ENCODE measurements at regions not wholly inside any gene's neighbourhood (a gene's known extent, or its start where the extent isn't known, plus 50 kb on each side); places are given as distances from the start of the nearest gene placed in this dataset.

- DNase-seq (ENCODE audit: low spot score): no peak
Observed at GRCh38 chr15:47410247-47410646, 307.1 kb upstream of the SEMA6D start.

GRCh38 chr15:47411733-47412132 lies 305.6 kb upstream of the SEMA6D start:
- no peak for DNase-seq (ENCODE audit: low spot score)

- DNase-seq (ENCODE audit: low spot score): no peak
Observed at GRCh38 chr15:47412136-47412535, 305.2 kb upstream of the SEMA6D start.

DNA sequence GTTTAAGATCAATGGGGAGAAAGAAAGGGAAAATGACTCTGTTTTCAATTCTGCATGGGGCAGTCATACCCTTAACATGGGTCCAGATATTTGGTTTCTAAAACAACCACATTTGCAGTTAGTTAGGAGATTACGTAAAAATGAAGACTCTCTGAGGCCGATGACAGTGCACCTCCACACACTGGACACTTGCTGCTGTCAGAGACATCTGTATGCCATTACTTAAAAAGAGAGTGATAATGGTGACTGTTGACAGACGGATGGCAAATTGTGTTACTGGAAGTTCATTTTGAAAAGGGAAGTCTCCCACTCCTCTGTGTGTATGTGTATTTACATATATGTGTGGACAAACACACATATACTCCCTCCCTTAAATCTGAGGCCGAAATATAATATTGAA lies 304.5 kb upstream of the SEMA6D start:
- no peak for DNase-seq (ENCODE audit: low spot score)

- DNase-seq (ENCODE audit: low spot score): no peak
Observed at GRCh38 chr15:47414207-47414606, 303.1 kb upstream of the SEMA6D start.

DNA sequence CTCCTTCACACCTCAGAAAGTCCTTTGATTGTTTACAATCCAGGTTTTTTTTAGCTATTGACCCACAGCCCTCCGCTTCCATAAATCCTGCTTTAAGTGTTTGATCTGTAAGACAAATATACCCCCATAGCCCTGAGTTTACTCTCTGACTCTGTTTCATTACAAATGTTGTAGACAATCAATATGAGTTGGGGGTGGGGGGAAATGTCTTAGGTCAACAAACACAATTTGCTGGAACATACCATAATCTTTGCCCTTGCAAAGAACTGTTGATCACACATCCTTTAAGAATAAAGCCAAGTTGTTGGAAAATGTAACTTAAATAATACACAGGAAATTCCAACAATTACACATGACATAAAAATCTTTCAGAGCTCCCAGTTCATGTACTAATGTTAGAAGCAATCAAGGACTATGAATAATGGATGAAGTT lies 301.8 kb upstream of the SEMA6D start:
- DNase-seq (ENCODE audit: low spot score): no peak

DNA sequence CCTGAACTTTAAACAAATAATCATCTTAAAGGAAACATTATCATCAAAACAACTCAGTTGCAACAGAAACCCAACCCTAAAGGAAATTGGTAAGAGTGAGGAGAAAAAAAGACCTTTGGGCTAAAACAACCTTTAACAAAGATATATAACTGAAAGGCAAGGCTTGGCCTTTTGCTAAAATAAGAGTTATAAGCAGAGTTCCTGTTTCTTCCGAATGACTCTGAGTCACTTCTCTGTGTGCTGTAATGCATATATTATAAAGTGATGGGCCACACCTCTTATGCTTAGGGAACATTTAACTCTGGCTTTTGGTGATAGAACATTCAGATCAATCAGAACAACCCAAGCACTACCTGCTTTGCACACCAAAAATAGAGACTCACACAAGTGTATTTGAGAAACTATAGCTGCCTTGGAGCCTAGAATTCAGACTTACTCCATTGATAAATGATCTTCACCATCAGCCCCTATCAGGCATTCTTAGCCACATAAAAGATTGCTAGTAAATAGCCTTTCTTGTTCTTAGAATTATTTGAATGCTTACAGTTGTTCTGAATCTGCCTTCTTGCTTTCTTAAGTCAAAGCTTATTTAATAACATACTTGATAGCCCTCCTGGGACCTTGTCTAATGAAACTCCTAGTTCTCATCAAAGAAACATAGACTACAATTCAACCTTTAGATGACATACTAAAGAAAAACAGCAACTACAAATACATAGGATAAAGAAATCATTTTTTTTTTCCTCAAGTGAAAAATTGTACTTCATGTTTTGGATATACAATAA lies 294.2 kb upstream of the SEMA6D start:
- no peak for DNase-seq (ENCODE audit: low spot score)

DNA sequence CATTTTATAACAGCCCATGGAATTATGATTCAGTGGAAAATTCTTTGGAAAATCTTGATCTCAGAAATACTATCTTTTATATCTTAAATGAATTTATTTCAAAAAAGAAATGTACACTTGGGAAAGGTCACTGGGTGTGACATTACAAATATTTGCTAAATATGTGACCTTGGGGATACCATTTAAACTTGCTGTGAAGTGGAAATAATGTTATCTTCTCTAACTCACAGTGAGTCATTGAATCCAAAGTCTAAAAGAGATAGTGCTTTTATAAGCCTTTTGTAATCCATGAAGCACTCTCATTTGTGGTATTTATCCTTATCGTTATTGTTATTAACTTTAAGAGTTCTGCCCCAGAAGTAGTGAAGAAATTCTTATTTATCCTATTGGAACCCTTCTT lies 289.8 kb upstream of the SEMA6D start:
- DNase-seq (ENCODE audit: low spot score): no peak

DNA sequence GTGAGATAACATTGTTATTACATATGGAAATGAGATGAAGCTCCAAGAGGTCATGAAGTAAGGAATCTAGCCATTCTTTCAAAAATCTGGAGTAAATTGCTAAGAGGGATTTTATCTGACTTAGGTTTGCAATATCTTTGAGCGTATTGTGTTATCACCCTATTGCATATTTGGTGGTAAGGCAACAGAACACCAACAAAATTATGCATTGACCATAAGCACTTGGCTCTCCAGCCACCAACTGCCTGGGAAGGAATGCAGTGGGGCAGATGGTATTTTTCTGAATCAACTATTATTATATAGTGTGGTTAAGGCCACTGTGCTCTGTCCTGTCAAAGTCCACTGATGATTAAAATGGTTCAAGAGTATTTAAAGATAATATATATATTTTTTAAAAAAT lies 287.9 kb upstream of the SEMA6D start:
- no peak for DNase-seq (ENCODE audit: low spot score)

DNA sequence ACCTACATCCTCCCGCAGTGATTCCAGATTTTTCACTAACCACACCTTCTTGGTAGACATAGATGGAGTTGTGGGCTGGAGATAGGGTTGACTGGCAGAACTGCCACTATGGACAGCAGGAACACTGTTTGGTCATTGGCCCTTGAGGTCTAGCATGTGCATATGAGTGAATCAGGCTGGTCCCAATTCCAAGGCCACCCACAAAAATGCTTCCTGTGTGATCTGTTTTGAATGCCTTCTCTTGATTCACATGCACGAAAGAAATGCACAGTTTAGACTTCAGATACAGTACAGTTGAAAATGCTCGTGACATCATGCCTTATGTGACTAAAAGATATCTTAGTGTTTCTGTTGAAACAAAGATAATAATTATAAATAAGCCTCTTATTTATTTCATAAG lies 285.8 kb upstream of the SEMA6D start:
- no peak for DNase-seq (ENCODE audit: low spot score)

DNA sequence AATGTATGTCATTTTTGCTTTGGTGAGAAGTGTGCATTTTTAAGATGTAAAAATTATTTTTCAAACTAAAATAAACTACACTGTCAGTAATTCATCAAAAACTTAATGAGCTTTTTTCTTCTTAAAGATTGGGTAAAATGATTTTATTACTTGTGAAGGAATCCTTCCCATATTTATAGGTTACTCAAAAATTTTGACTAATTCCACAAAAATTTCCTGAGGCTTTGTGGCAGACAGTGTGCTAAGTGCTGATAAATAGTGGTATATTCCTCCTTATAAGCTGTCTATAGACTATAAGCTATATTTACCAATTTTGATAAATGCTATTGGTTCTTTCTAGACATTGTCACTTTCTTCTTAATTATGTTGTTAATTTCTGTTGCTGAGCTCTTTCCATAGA lies 284.5 kb upstream of the SEMA6D start:
- no peak for DNase-seq (ENCODE audit: low spot score)

- DNase-seq (ENCODE audit: low spot score): no peak
Observed at GRCh38 chr15:47434596-47434995, 282.7 kb upstream of the SEMA6D start.

GRCh38 chr15:47437491-47437890 lies 279.8 kb upstream of the SEMA6D start:
- no peak for DNase-seq (ENCODE audit: low spot score)

DNA sequence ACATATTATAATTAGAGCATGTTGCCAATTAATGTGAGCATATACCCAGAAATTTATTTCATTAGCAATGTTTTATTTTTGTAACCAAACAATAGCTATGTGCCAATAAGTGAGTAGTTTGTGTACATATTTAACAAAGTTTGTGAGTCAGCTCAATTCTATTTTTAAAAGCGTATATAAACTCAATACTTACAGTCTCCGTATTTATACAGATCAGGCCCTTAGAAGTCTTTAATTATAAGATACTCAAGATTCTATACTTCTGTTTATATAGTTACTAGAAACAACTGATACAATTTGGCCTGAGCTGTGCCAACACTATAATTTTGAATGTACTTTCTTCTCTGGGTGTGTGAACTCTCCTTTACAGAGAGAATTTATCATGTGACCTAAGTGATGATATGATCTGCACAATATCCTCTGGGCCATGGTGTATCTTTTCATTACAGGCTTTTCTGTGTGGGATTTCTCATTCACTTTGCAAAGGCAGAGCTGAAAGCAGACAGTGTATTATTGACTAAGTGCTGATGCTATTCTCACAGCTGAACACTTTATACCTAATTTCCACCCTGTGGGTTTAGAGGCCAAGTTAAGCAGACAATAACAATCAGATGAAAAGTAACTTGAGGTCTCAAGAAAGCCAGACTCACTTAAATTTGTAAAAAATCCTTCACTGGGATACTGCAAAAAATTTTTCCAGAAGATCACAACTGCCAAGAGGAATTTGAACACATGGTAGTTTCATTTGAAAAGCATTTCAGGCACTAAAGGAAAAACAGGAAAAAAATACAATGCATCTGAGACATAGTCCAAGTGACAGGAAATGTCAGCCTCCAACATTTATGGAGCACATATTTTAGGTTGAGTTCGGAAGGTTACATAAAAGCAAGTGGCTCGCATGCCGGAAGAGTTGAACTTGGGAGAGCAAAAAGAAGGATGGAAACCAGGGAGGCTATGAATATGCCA lies 277.9 kb upstream of the SEMA6D start:
- DNase-seq (ENCODE audit: low spot score): no peak

- no peak for DNase-seq (ENCODE audit: low spot score)
Observed at GRCh38 chr15:47442371-47442770, 274.9 kb upstream of the SEMA6D start.

DNA sequence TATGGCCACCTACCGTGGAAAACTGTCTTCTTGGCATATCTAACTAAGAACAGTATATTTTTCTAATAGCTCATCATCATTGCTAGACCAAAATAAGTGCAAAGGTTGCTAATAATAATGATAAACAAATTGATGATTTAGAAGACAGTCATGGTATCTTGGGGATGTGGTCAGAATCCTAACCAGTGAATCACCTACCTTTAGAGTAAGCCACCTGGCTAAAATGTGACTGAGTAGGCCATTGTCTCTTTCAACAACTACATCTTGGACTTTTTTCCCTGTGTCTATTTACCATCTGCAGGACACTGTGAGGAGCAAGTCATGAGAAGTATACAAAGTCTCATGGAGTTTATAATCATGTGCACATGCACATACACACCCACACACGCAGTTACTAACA lies 273.5 kb upstream of the SEMA6D start:
- no peak for DNase-seq (ENCODE audit: low spot score)

DNA sequence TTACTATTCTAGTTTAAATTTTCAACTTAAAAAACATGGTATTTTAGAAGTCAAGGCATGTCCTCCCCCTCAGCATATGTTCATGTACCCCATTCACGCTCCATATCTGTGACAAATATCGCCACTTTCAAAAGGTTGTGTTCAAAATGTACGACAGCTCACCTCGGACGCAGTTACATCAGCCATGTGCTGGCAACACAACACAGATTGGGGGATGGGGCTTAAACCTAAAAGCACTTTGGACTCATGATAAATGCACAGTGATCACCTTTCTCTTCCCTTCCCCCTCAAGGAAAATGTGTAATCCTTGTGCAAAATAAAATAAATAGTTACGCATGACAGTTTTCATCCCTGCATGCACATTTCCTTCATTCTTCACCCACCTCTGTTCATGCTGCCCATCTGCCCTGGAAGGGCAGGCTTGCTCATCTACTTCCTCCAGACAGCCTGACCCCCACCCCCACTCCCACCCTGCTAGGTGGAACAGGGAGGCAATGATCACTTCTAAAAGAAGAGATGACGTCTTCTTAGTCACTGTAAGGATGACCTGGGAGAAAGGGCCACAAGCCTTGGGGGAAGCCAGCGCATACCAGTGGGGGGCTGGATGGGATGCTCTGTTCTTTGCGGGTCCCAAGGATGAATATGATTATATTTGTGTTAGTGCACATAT lies 271.4 kb upstream of the SEMA6D start:
- DNase-seq (ENCODE audit: low spot score): no peak

DNA sequence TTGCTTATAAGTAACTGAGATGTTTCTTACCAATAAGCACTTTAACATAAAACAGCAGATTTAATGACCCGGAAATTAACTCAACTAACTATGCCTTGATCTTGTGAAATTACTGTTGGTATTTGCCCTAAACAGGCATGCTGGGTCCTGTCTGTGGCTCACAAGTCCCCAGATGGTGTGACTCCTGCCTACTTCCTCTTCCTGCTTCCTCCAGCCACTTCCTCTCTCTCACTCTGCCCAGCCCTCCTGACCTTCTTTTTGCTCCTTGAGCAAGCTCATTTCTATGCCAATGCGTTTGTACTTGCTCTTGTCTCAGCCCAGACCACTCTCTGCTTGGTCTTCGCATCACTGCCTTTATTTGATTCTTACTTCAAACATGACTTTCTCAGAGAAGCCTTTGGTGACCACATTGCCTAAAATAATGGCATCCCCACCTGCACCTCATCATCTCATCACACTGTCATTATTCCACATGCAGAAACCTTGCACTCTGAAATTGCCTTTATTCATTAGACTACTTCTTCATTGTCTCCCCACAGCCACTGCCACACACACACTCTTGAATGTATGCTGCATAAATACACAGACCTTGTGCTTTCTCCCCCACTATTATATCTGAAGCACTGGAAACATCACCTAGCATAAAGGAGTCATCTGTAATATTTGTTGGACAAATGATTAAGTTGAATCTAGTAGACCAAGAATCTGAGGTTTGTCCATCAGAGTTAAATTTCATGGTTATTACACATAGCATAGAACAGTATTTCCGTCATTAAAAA lies 256.3 kb upstream of the SEMA6D start:
- DNase-seq (ENCODE audit: low spot score): no peak

DNA sequence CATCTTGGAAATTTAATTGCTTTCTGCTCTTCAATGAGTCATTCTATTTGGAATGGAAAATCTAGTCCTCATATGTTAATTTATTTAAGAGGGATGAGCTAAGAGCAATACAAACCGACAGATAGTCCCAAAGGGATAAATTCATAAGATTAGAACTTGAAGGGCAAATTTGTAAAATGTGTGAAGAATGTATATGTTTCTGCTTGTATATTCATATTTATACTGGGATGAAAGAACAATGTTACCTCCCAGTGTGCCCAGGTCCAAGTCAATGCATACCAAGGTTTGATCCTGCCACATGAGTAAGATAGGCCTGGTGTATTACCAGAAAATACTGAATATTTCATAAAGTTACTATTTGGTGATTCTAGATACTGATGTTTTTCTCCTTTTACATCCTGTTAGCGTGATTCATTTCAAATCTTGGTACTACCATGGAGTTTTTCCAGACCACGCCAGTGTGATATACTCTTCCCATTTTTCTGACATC lies 255.6 kb upstream of the SEMA6D start:
- no peak for DNase-seq (ENCODE audit: low spot score)

- DNase-seq (ENCODE audit: low spot score): no peak
Observed at GRCh38 chr15:47466357-47466756, 250.9 kb upstream of the SEMA6D start.

GRCh38 chr15:47470983-47471382 lies 246.3 kb upstream of the SEMA6D start:
- DNase-seq (ENCODE audit: low spot score): no peak

Data from CD4-positive, alpha-beta T cell treated with Interleukin-6 at 100 ng/mL for 8 hours (primary cell).